ENCODE measurements at regions not wholly inside any gene's neighbourhood (a gene's known extent, or its start where the extent isn't known, plus 50 kb on each side); places are given as distances from the start of the nearest gene placed in this dataset.

DNA sequence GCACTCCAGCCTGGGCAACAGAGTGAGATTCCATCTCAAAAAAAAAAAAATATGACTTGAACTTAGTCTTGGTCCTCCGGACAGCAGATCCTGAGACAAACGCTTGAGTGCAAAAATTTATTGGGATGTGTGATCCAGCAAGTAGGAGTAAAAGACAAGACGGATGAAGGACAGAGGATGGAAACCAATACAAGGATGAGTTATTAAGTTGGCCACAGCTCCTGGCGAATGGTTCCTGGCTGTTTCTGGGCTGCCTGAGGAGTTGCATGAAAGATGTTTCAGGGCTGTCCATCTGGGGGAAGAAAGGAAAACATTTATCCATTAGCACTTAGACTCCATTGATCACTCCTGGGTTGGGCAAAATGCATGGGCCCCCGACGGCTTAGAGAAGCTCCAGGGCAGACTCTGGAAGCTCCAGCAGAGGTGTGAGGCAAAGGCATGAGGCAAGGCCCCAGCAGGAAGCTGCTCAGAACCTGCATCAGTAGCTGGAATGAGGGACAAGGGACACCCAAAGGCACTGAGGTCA, 98.3 kb upstream of the ZNF438 start:
- no peaks in the 10 kb centered on the region for H3K27me3 ChIP-seq
- intact Hi-C loops (cut with DNase I): loop anchor here (5.0 kb wide), 2 partner anchors 98 to 472 kb away; partner anchors contain the start of gene ZNF438
- H3K27ac ChIP-seq: peak overlapping the region; percentile 53 to 90 (median 56)
- H3K36me3 ChIP-seq: no peaks in the 10 kb centered on the region
- H3K9me3 ChIP-seq: no peaks in the 10 kb centered on the region
- TF ChIP-seq, protein P1, sequence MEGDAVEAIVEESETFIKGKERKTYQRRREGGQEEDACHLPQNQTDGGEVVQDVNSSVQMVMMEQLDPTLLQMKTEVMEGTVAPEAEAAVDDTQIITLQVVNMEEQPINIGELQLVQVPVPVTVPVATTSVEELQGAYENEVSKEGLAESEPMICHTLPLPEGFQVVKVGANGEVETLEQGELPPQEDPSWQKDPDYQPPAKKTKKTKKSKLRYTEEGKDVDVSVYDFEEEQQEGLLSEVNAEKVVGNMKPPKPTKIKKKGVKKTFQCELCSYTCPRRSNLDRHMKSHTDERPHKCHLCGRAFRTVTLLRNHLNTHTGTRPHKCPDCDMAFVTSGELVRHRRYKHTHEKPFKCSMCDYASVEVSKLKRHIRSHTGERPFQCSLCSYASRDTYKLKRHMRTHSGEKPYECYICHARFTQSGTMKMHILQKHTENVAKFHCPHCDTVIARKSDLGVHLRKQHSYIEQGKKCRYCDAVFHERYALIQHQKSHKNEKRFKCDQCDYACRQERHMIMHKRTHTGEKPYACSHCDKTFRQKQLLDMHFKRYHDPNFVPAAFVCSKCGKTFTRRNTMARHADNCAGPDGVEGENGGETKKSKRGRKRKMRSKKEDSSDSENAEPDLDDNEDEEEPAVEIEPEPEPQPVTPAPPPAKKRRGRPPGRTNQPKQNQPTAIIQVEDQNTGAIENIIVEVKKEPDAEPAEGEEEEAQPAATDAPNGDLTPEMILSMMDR (IDR thresholded peaks at IDR 0.05): no peak
- TF ChIP-seq POLR2AphosphoS5 (IDR thresholded peaks at IDR 0.05): peak in 2 of 4 donors; percentile 53 to 54
- peak; percentile 77 for DNase-seq
- H3K4me3 ChIP-seq: no peak overlapping the region
- peaks cover 0 to 35% (median 29%) of the 10 kb centered on the region in 4 donors for H3K4me1 ChIP-seq
- 86 to 93% methylated on average over 6 of the region's 6 CpGs for WGBS, 2 donors

GRCh38 chr10:31130406-31130805, 98.7 kb upstream of the ZNF438 start:
- 76 to 87% methylated on average over 1 of the region's 1 CpG for WGBS, 2 donors
- Histone ChIP-seq H3K27me3 (no peaks in the 10 kb centered on the region), H3K4me3 (no peak overlapping the region), H3K27ac (peak overlapping the region in 3 of 4 donors; percentile 53 to 90 (median 57)), H3K9me3 (no peaks in the 10 kb centered on the region), H3K4me1 (peaks cover 0 to 39% (median 31%) of the 10 kb centered on the region in 4 donors), H3K36me3 (no peaks in the 10 kb centered on the region)
- intact Hi-C loops (cut with DNase I): loop anchor here (5.0 kb wide), 2 partner anchors 98 to 472 kb away; partner anchors contain the start of gene ZNF438
- TF ChIP-seq EP300 (IDR thresholded peaks at IDR 0.05) (no peak), POLR2A (IDR thresholded peaks at IDR 0.05) (no peak), POLR2AphosphoS5 (IDR thresholded peaks at IDR 0.05) (no peak)
- TF ChIP-seq, protein P1 (IDR thresholded peaks at IDR 0.05): no peak
- no peak for DNase-seq

GRCh38 chr10:31131251-31131650, 99.6 kb upstream of the ZNF438 start:
- intact Hi-C loops (cut with DNase I): loop anchor here (5.0 kb wide), 2 partner anchors 99 to 471 kb away; partner anchors contain the start of gene ZNF438
- no peak for DNase-seq
- peaks cover 0 to 39% (median 31%) of the 10 kb centered on the region in 4 donors for H3K4me1 ChIP-seq
- H3K36me3 ChIP-seq: no peaks in the 10 kb centered on the region
- TF ChIP-seq, protein P1 (IDR thresholded peaks at IDR 0.05): no peak
- TF ChIP-seq EP300 (IDR thresholded peaks at IDR 0.05) (no peak), POLR2AphosphoS5 (IDR thresholded peaks at IDR 0.05) (no peak), POLR2A (IDR thresholded peaks at IDR 0.05) (no peak)
- no peaks in the 10 kb centered on the region for H3K27me3 ChIP-seq
- peak overlapping the region in 2 of 4 donors; percentile 57 to 90 for H3K27ac ChIP-seq
- 85 to 89% methylated on average over 2 of the region's 2 CpGs for WGBS, 2 donors
- H3K4me3 ChIP-seq: no peak overlapping the region
- H3K9me3 ChIP-seq: no peaks in the 10 kb centered on the region

- no peaks in the 10 kb centered on the region for H3K9me3 ChIP-seq
- TF ChIP-seq POLR2AphosphoS5 (IDR thresholded peaks at IDR 0.05) (no peak), POLR2A (IDR thresholded peaks at IDR 0.05) (no peak), EP300 (IDR thresholded peaks at IDR 0.05) (no peak)
- TF ChIP-seq, protein P1 (IDR thresholded peaks at IDR 0.05): no peak
- WGBS, 2 donors: 84 to 90% methylated on average over 6 of the region's 6 CpGs
- no peak for DNase-seq
- H3K4me1 ChIP-seq: peaks cover 0 to 51% (median 37%) of the 10 kb centered on the region in 4 donors
- intact Hi-C loops (cut with DNase I): loop anchor here (1.0 to 5.0 kb wide), 4 partner anchors 100 to 470 kb away; partner anchors contain the start of genes ZEB1 and ZNF438
- H3K27me3 ChIP-seq: no peaks in the 10 kb centered on the region
- no peak overlapping the region for H3K4me3 ChIP-seq
- peak overlapping the region; percentile 85 to 90 (median 87) for H3K27ac ChIP-seq
- no peaks in the 10 kb centered on the region for H3K36me3 ChIP-seq
These were observed 101.1 kb upstream of the ZNF438 start for GRCh38 chr10:31132681-31133244.

Measured in sigmoid colon (tissue), 6 donors.